Peyer's patch (tissue), 4 donors: ENCODE measurements at regions not wholly inside any gene's neighbourhood (a gene's known extent, or its start where the extent isn't known, plus 50 kb on each side); places are given as distances from the start of the nearest gene placed in this dataset.

Experiments used
- POLR2A ChIP-seq, 2 donors: fragments of 450-650 bp; IDR thresholded peaks; one replicate each; pipeline ENCODE4 v1.5.1; 2017; ENCODE audit warnings: antibody characterized with exemption in 2 of 2, mild to moderate bottlenecking in 2 of 2, moderate library complexity in 2 of 2
- TF ChIP-seq, protein P1 (sequence below), 6 experiments: fragments of 450-650 bp in 4 of 6; fragments of 200-600 bp in 2 of 6; sonication (generic) in 1 of 6; IDR thresholded peaks; one replicate each; pipeline ENCODE4 v1.5.1; 2017 to 2019; ENCODE audit warnings: antibody characterized with exemption in 6 of 6, mild to moderate bottlenecking in 3 of 6, moderate library complexity in 1 of 6

DNA sequence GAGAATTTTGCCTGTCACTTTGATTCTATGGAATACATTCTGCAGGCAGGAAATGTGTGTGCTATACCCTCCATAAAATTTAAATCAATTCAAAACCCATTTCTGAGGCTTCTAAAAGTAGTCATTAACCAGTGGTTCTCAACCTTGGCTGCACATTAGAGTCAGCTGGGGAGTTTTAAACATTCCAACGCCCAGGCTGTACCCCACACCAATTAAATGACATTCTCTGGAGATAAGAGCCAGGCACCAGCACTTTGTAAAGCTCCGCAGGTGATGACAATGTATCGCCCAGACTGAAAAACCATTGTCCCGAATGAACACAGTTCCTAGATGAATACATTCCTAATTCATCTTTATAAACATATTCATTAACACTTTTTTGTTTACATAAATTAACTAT is 110.6 kb upstream of the MB21D2 start:
- TF ChIP-seq, protein P1, sequence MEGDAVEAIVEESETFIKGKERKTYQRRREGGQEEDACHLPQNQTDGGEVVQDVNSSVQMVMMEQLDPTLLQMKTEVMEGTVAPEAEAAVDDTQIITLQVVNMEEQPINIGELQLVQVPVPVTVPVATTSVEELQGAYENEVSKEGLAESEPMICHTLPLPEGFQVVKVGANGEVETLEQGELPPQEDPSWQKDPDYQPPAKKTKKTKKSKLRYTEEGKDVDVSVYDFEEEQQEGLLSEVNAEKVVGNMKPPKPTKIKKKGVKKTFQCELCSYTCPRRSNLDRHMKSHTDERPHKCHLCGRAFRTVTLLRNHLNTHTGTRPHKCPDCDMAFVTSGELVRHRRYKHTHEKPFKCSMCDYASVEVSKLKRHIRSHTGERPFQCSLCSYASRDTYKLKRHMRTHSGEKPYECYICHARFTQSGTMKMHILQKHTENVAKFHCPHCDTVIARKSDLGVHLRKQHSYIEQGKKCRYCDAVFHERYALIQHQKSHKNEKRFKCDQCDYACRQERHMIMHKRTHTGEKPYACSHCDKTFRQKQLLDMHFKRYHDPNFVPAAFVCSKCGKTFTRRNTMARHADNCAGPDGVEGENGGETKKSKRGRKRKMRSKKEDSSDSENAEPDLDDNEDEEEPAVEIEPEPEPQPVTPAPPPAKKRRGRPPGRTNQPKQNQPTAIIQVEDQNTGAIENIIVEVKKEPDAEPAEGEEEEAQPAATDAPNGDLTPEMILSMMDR (IDR thresholded peaks at IDR 0.05), result no peak
- TF ChIP-seq POLR2A (IDR thresholded peaks at IDR 0.05), result no peak
